ENCODE measurements at regions not wholly inside any gene's neighbourhood (a gene's known extent, or its start where the extent isn't known, plus 50 kb on each side); places are given as distances from the start of the nearest gene placed in this dataset.
"Not testable (repeated sequence)": the region's sequence is repeated elsewhere in the genome, so short reads cannot be mapped to it uniquely, and the experiment has no call there.

DNA sequence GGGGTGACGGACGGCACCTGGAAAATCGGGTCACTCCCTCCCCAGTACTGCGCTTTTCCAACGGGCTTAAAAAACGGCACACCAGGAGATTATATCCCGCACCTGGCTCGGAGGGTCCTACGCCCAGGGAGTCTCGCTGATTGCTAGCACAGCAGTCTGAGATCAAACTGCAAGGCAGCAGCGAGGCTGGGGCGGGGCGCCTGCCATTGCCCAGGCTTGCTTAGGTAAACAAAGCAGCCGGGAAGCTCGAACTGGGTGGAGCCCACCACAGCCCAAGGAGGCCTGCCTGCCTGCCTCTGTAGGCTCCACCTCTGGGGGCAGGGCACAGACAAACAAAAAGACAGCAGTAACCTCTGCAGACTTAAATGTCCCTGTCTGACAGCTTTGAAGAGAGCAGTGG is 321.7 kb upstream of the NRSN1 start:
- DNase-seq; H3K4me1 ChIP-seq (ENCODE audit: insufficient read depth, low read length); H3K4me1 Mint-ChIP-seq; CTCF ChIA-PET; H3K36me3 ChIP-seq (ENCODE audit: insufficient read depth, low read length); POLR2A ChIA-PET; H3K27ac Mint-ChIP-seq; H3K9me3 ChIP-seq (ENCODE audit: low read length); H3K27me3 Mint-ChIP-seq; H3K36me3 Mint-ChIP-seq; H3K4me3 Mint-ChIP-seq; H3K27me3 ChIP-seq (ENCODE audit: insufficient read depth, low read length, poor library complexity, severe bottlenecking); H3K9me3 Mint-ChIP-seq; H3K27ac ChIP-seq (ENCODE audit: low read depth, low read length); H3K4me3 ChIP-seq (ENCODE audit: low read length): not testable (repeated sequence)

DNA sequence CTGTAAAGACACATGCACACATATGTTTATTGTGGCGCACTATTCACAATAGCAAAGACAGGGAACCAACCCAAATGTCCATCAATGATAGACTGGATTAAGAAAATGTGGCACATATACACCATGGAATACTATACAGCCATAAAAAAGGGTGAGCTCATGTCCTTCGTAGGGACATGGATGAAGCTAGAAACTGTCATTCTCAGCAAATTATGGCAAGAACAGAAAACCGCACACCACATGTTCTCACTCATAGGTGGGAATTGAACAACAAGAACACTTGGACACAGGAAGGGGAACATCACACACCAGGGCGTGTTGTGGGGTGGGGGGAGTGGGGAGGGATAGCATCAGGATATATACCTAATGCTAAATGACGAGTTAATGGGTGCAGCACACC is 304.9 kb upstream of the NRSN1 start:
- H3K36me3 ChIP-seq (ENCODE audit: insufficient read depth, low read length); H3K27me3 Mint-ChIP-seq; DNase-seq; CTCF ChIA-PET; H3K4me1 Mint-ChIP-seq; H3K4me3 Mint-ChIP-seq; H3K36me3 Mint-ChIP-seq; H3K4me1 ChIP-seq (ENCODE audit: insufficient read depth, low read length); H3K27ac Mint-ChIP-seq; H3K4me3 ChIP-seq (ENCODE audit: low read length); H3K9me3 ChIP-seq (ENCODE audit: low read length); H3K27ac ChIP-seq (ENCODE audit: low read depth, low read length); H3K27me3 ChIP-seq (ENCODE audit: insufficient read depth, low read length, poor library complexity, severe bottlenecking); POLR2A ChIA-PET: not testable (repeated sequence)
- peaks cover 5 to 20% (median 14%) of the 10 kb centered on the region in 5 donors for H3K9me3 Mint-ChIP-seq

DNA sequence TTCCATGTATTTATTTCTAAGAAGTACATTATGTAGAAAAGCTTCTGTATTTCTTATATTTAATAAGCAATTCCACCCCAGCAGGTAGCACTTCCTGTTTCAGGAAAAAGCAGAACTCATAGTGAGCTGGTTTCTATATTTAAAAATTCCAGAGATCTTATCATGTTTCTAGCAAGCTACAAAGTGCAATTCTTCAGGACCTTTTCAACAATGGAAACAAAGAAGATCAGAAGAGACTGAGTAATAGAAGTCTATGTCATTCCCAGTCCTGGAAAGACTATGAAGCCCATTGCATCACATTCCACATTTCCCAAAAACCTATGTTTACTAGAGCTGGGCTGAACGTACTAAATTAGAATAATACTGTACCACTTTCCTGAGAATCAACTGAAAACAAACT is 302.6 kb upstream of the NRSN1 start:
- Mint-ChIP-seq H3K36me3 (no peaks in the 10 kb centered on the region), H3K27ac (no peak overlapping the region), H3K4me1 (no peaks in the 10 kb centered on the region), H3K27me3 (no peaks in the 10 kb centered on the region), H3K4me3 (no peak overlapping the region), H3K9me3 (peaks cover 5 to 16% (median 9%) of the 10 kb centered on the region in 5 donors)
- no peak overlapping the region for H3K4me3 ChIP-seq (ENCODE audit: low read length)
- H3K27ac ChIP-seq (ENCODE audit: low read depth, low read length): no peak overlapping the region
- no peaks in the 10 kb centered on the region for H3K9me3 ChIP-seq (ENCODE audit: low read length)
- ChIA-PET CTCF (no interaction called here), POLR2A (no interaction called here)
- no peaks in the 10 kb centered on the region for H3K36me3 ChIP-seq (ENCODE audit: insufficient read depth, low read length)
- no peak for DNase-seq
- no peaks in the 10 kb centered on the region for H3K4me1 ChIP-seq (ENCODE audit: insufficient read depth, low read length)
- H3K27me3 ChIP-seq (ENCODE audit: insufficient read depth, low read length, poor library complexity, severe bottlenecking): no peaks in the 10 kb centered on the region

DNA sequence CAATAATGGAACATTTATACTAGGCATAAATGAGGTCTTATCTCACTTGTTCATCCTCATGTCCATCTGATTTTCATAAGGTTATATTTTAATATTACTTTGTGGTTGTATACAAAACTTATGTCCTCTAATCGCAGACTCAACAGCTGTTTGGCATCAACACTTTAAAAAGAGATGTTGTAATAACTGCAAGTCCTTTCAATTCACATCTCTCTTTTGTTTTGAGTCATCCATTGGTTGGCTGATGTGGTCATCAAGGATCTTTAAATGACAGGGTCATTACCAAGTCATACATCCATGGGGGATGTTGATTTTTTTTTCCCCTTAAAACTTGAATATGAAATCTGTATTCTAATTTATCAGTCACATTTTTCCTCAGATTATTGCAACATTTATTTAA is 299.4 kb upstream of the NRSN1 start:
- no peak overlapping the region for H3K4me3 Mint-ChIP-seq
- H3K9me3 Mint-ChIP-seq: peaks cover 4 to 23% (median 7%) of the 10 kb centered on the region in 5 donors
- H3K4me1 Mint-ChIP-seq: no peaks in the 10 kb centered on the region
- POLR2A ChIA-PET: no interaction called here
- H3K36me3 ChIP-seq (ENCODE audit: insufficient read depth, low read length): no peaks in the 10 kb centered on the region
- H3K4me3 ChIP-seq (ENCODE audit: low read length): no peak overlapping the region
- H3K27me3 Mint-ChIP-seq: no peaks in the 10 kb centered on the region
- no peaks in the 10 kb centered on the region for H3K4me1 ChIP-seq (ENCODE audit: insufficient read depth, low read length)
- no peaks in the 10 kb centered on the region for H3K9me3 ChIP-seq (ENCODE audit: low read length)
- CTCF ChIA-PET: no interaction called here
- no peak for DNase-seq
- peaks cover 0 to 4% (median 0%) of the 10 kb centered on the region in 3 donors for H3K36me3 Mint-ChIP-seq
- H3K27ac ChIP-seq (ENCODE audit: low read depth, low read length): no peak overlapping the region
- no peaks in the 10 kb centered on the region for H3K27me3 ChIP-seq (ENCODE audit: insufficient read depth, low read length, poor library complexity, severe bottlenecking)
- H3K27ac Mint-ChIP-seq: no peak overlapping the region

DNA sequence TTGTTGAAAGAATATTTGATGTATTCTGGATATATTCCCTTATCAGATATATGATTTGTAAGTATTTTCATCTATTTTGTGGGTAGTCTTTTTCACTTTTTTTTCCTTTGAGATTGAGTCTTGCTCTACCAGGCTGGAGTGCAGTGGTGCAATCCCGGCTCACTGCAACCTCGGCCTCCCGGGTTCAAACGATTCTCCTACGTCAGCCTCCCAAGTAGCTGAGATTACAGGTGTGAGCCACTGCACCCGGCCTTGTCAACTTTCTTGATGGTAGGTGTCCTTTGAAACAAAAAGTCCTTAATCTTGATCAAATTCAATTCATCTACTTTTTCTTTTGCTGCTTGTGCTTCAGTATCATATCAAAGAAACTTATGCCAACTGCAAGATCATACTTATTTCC is 297.2 kb upstream of the NRSN1 start:
- no peaks in the 10 kb centered on the region for H3K4me1 ChIP-seq (ENCODE audit: insufficient read depth, low read length)
- no peak overlapping the region for H3K4me3 ChIP-seq (ENCODE audit: low read length)
- no peak overlapping the region for H3K4me3 Mint-ChIP-seq
- no peaks in the 10 kb centered on the region for H3K4me1 Mint-ChIP-seq
- H3K9me3 ChIP-seq (ENCODE audit: low read length): no peaks in the 10 kb centered on the region
- POLR2A ChIA-PET: no interaction called here
- H3K9me3 Mint-ChIP-seq: peaks cover 5 to 20% (median 7%) of the 10 kb centered on the region in 5 donors
- peaks cover 0 to 4% (median 0%) of the 10 kb centered on the region in 3 donors for H3K36me3 Mint-ChIP-seq
- H3K27me3 ChIP-seq (ENCODE audit: insufficient read depth, low read length, poor library complexity, severe bottlenecking): no peaks in the 10 kb centered on the region
- H3K27me3 Mint-ChIP-seq: no peaks in the 10 kb centered on the region
- no peak overlapping the region for H3K27ac ChIP-seq (ENCODE audit: low read depth, low read length)
- CTCF ChIA-PET: no interaction called here
- no peaks in the 10 kb centered on the region for H3K36me3 ChIP-seq (ENCODE audit: insufficient read depth, low read length)
- no peak overlapping the region for H3K27ac Mint-ChIP-seq
- DNase-seq: no peak

DNA sequence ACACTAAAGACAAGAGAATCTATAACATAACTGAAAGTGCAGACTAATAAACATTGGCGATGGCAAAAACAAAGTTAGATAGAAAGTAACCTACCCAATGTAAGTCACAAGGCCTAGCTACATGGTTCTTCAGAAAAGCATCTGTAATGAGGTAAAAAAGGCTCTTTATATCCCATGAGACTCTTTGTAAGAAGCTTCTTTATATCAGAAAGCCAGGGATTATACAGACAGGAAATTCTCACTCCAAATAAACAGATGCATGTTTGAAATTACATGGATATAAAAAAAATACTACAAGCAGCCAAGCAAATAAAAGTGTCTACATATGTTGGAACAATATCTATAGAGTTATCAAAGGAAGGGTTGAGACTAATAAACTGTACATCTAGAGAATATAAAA is 284.9 kb upstream of the NRSN1 start:
- no peak overlapping the region for H3K27ac ChIP-seq (ENCODE audit: low read depth, low read length)
- no peak overlapping the region for H3K4me3 ChIP-seq (ENCODE audit: low read length)
- no peaks in the 10 kb centered on the region for H3K36me3 Mint-ChIP-seq
- DNase-seq: no peak
- POLR2A ChIA-PET: no interaction called here
- H3K9me3 ChIP-seq (ENCODE audit: low read length): no peaks in the 10 kb centered on the region
- no peaks in the 10 kb centered on the region for H3K27me3 Mint-ChIP-seq
- H3K27me3 ChIP-seq (ENCODE audit: insufficient read depth, low read length, poor library complexity, severe bottlenecking): no peaks in the 10 kb centered on the region
- H3K4me1 ChIP-seq (ENCODE audit: insufficient read depth, low read length): no peaks in the 10 kb centered on the region
- no peaks in the 10 kb centered on the region for H3K36me3 ChIP-seq (ENCODE audit: insufficient read depth, low read length)
- H3K4me3 Mint-ChIP-seq: no peak overlapping the region
- no peak overlapping the region for H3K27ac Mint-ChIP-seq
- CTCF ChIA-PET: no interaction called here
- H3K9me3 Mint-ChIP-seq: peaks cover 0 to 7% (median 2%) of the 10 kb centered on the region in 5 donors
- H3K4me1 Mint-ChIP-seq: no peaks in the 10 kb centered on the region

DNA sequence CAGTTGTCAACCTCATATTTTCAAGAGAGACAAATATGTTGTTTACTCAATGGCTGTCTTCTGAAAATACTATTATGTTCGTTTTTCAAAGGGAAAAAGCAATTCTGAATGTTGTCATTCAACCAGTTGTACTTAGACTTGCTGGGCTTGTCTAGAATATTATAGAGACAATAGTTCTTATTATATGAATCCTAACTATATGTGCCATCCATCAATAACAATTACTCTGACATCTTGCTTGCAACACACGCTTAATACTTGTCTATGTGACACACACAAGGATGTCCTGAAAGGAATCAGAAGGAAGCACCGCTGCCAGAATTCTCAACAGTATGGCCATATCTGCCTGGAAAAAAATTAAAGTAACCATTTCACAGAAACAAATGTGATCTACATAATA is 283.3 kb upstream of the NRSN1 start:
- H3K9me3 ChIP-seq (ENCODE audit: low read length): no peaks in the 10 kb centered on the region
- no peaks in the 10 kb centered on the region for H3K4me1 ChIP-seq (ENCODE audit: insufficient read depth, low read length)
- H3K27me3 ChIP-seq (ENCODE audit: insufficient read depth, low read length, poor library complexity, severe bottlenecking): no peaks in the 10 kb centered on the region
- no peak for DNase-seq
- Mint-ChIP-seq H3K36me3 (no peaks in the 10 kb centered on the region), H3K27me3 (no peaks in the 10 kb centered on the region), H3K4me3 (no peak overlapping the region), H3K9me3 (peaks cover 0 to 7% (median 1%) of the 10 kb centered on the region in 5 donors), H3K27ac (no peak overlapping the region), H3K4me1 (no peaks in the 10 kb centered on the region)
- H3K4me3 ChIP-seq (ENCODE audit: low read length): no peak overlapping the region
- no peak overlapping the region for H3K27ac ChIP-seq (ENCODE audit: low read depth, low read length)
- ChIA-PET POLR2A (no interaction called here), CTCF (no interaction called here)
- H3K36me3 ChIP-seq (ENCODE audit: insufficient read depth, low read length): no peaks in the 10 kb centered on the region

DNA sequence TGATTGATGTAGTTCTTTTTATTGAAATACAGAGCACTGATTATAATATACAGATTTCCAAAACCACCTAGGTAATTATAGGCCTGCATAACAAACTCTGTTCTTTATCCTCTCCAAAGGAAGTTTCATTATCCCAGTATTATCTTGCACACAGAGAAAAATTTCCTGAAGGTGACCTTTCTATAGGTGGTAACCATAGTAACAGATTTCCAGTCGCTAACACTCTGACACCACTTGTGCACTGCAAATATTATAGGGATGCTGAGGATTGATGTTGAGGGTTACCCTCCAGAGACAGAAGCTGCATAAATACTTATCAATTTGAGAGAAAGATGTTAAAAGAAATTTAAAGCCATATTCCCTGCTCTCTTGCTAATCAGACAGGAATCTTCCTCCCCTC is 274.5 kb upstream of the NRSN1 start:
- Histone ChIP-seq H3K27ac (ENCODE audit: low read depth, low read length) (no peak overlapping the region), H3K9me3 (ENCODE audit: low read length) (no peaks in the 10 kb centered on the region), H3K4me3 (ENCODE audit: low read length) (no peak overlapping the region), H3K36me3 (ENCODE audit: insufficient read depth, low read length) (no peaks in the 10 kb centered on the region), H3K27me3 (ENCODE audit: insufficient read depth, low read length, poor library complexity, severe bottlenecking) (no peaks in the 10 kb centered on the region), H3K4me1 (ENCODE audit: insufficient read depth, low read length) (no peaks in the 10 kb centered on the region)
- no peak for DNase-seq
- ChIA-PET CTCF (no interaction called here), POLR2A (no interaction called here)
- no peak overlapping the region for H3K27ac Mint-ChIP-seq
- H3K36me3 Mint-ChIP-seq: no peaks in the 10 kb centered on the region
- H3K27me3 Mint-ChIP-seq: no peaks in the 10 kb centered on the region
- H3K4me3 Mint-ChIP-seq: no peak overlapping the region
- peaks cover 0 to 6% (median 3%) of the 10 kb centered on the region in 5 donors for H3K9me3 Mint-ChIP-seq
- no peaks in the 10 kb centered on the region for H3K4me1 Mint-ChIP-seq

DNA sequence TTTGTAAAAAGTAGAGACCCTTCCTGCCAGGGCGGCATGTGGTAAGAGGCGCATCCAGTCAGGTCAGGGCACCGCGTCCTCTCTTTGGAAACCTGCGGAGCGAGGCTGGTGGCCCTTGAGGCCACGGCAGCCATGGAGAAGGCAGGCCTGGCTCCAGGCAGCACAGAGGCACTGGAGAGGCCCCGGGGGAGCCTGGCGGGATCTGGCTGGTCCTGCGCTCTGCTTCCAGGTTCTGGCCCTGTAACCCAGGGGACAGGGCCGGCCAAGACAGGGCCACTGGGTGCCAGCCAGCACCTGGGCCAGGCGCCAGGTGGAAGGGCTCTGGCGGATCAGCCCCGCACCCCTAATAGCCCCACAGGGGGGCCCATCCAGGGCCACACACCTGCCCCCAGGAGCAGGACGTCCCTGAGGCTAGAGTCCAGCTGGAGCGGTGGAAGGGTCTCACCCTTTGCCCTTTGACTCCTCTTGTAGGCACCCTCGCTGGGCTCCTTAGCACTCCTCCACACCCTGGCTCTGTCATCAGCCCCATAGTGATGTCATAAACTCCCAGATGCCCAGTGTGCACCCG is 272.4 kb upstream of the NRSN1 start:
- H3K4me3 Mint-ChIP-seq; H3K9me3 Mint-ChIP-seq; H3K9me3 ChIP-seq (ENCODE audit: low read length); H3K27me3 ChIP-seq (ENCODE audit: insufficient read depth, low read length, poor library complexity, severe bottlenecking); H3K4me1 ChIP-seq (ENCODE audit: insufficient read depth, low read length); CTCF ChIA-PET; H3K27me3 Mint-ChIP-seq; H3K4me1 Mint-ChIP-seq; H3K27ac ChIP-seq (ENCODE audit: low read depth, low read length); H3K4me3 ChIP-seq (ENCODE audit: low read length); POLR2A ChIA-PET; H3K36me3 Mint-ChIP-seq; H3K27ac Mint-ChIP-seq; H3K36me3 ChIP-seq (ENCODE audit: insufficient read depth, low read length); DNase-seq: not testable (repeated sequence)

Measured in CD8-positive, alpha-beta memory T cell (primary cell).